ENCODE measurements at regions not wholly inside any gene's neighbourhood (a gene's known extent, or its start where the extent isn't known, plus 50 kb on each side); places are given as distances from the start of the nearest gene placed in this dataset.
"Not testable (repeated sequence)": the region's sequence is repeated elsewhere in the genome, so short reads cannot be mapped to it uniquely, and the experiment has no call there.

DNA sequence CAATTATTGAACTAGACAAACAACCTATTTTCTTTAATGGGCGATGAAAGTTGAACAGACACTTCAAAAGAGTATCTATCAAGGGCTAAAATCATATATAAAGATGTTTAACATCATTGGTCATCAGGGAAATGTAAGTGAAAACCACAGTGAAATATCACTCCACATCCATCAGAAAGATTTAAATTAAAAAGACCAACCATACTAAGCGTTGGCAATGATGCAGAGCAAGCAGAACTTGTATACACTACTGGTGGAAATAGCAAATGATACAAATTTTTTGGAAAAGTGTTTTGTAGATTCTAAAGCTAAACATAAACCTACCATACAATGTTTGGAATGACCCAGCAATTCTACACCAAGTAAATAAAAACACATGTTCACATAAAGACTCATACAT lies 65.9 kb upstream of the THBS1 start:
- no peaks in the 10 kb centered on the region for H3K79me2 ChIP-seq (ENCODE audit: low read length)
- no peak overlapping the region for H3K9ac ChIP-seq (ENCODE audit: low read length)
- H3K9me3 ChIP-seq (ENCODE audit: insufficient read depth, low read length): peaks cover 4% of the 10 kb centered on the region; the same call in 1 of the 2 replicates
- H3K36me3 ChIP-seq (replicated peaks; ENCODE audit: low read depth, low read length): no peaks in the 10 kb centered on the region
- peaks cover 16% of the 10 kb centered on the region for H3K27me3 ChIP-seq (ENCODE audit: low read depth, low read length)
- no peaks in the 10 kb centered on the region for H4K20me1 ChIP-seq (ENCODE audit: insufficient read depth, low read length)
- H3K27ac ChIP-seq (ENCODE audit: low read length): no peak overlapping the region
- H2AFZ ChIP-seq (ENCODE audit: low read depth, low read length): no peak overlapping the region
- no peaks in the 10 kb centered on the region for H3K4me1 ChIP-seq (ENCODE audit: low read length)
- no peak overlapping the region for H3K4me2 ChIP-seq (ENCODE audit: low read length)
- no peak overlapping the region for H3K4me3 ChIP-seq (ENCODE audit: low read length)
- TF ChIP-seq, protein P1, sequence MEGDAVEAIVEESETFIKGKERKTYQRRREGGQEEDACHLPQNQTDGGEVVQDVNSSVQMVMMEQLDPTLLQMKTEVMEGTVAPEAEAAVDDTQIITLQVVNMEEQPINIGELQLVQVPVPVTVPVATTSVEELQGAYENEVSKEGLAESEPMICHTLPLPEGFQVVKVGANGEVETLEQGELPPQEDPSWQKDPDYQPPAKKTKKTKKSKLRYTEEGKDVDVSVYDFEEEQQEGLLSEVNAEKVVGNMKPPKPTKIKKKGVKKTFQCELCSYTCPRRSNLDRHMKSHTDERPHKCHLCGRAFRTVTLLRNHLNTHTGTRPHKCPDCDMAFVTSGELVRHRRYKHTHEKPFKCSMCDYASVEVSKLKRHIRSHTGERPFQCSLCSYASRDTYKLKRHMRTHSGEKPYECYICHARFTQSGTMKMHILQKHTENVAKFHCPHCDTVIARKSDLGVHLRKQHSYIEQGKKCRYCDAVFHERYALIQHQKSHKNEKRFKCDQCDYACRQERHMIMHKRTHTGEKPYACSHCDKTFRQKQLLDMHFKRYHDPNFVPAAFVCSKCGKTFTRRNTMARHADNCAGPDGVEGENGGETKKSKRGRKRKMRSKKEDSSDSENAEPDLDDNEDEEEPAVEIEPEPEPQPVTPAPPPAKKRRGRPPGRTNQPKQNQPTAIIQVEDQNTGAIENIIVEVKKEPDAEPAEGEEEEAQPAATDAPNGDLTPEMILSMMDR (IDR thresholded peaks at IDR 0.05; ENCODE audit: low read depth, low read length): no peak
- TF ChIP-seq EZH2phosphoT487 (IDR thresholded peaks at IDR 0.05; ENCODE audit: low read depth): no peak

DNA sequence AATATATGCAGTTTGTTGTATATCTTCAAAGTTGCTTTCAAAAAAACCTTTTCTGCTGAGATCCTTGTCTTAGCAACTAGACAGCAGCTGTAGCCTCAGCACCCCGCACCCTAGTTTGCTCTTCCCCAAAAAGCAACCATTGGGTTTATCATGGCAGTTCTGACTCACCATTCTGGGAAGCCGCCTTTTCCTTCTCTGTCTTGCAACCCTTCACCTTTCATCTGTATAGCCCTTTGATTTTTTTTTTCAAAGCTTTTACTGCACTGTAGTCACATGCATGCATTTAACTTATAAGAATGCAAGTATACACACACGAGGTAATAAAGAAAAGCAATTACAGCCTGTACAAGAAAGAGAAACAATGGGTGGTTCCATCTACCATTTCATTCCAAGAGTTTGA lies 65.1 kb upstream of the THBS1 start:
- H3K27me3 ChIP-seq (ENCODE audit: low read depth, low read length): peaks cover 16% of the 10 kb centered on the region
- H3K79me2 ChIP-seq (ENCODE audit: low read length): no peaks in the 10 kb centered on the region
- H3K27ac ChIP-seq (ENCODE audit: low read length): no peak overlapping the region
- H3K4me3 ChIP-seq (ENCODE audit: low read length): no peak overlapping the region
- TF ChIP-seq EZH2phosphoT487 (IDR thresholded peaks at IDR 0.05; ENCODE audit: low read depth): no peak
- TF ChIP-seq, protein P1 (IDR thresholded peaks at IDR 0.05; ENCODE audit: low read depth, low read length): no peak
- no peaks in the 10 kb centered on the region for H4K20me1 ChIP-seq (ENCODE audit: insufficient read depth, low read length)
- no peaks in the 10 kb centered on the region for H3K4me1 ChIP-seq (ENCODE audit: low read length)
- H3K9me3 ChIP-seq (ENCODE audit: insufficient read depth, low read length): peaks cover 4% of the 10 kb centered on the region; the same call in 1 of the 2 replicates
- no peaks in the 10 kb centered on the region for H3K36me3 ChIP-seq (replicated peaks; ENCODE audit: low read depth, low read length)
- H2AFZ ChIP-seq (ENCODE audit: low read depth, low read length): no peak overlapping the region
- no peak overlapping the region for H3K4me2 ChIP-seq (ENCODE audit: low read length)
- no peak overlapping the region for H3K9ac ChIP-seq (ENCODE audit: low read length)

DNA sequence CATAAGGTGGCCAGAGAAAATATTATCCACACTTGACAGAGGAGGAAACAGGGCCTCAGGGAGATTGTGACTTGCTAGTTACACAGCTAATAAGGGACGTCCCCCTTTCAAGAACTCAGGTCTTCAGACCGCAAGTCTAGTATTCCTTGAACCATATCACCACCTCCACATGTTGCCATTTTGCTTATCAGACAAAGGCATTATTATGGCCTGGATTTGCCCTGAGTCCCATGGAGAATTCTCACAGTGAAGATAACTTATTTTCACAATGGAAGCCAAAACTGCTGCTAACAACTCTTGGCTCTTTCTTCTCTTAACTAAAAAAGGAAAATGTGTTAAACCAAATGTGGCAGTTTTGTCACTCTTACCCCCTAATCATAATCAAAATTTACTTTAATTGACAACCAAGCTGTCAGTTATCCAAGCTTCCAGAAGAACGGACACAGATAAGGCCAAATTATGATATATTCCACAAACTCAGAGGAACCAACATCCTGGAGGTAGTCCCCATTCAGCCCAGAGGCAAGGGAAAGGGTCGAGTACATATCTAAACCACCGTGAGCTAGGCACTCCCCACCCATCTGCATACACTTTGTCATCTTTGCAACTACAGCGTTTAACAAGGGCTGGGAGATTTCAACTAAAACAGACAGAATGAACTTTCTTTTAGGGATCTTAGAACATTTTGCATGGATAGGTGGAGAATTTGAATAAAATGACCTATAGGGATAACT lies 63.6 kb upstream of the THBS1 start:
- TF ChIP-seq, protein P1 (IDR thresholded peaks at IDR 0.05; ENCODE audit: low read depth, low read length): no peak
- no peak for TF ChIP-seq EZH2phosphoT487 (IDR thresholded peaks at IDR 0.05; ENCODE audit: low read depth)
- H3K4me3 ChIP-seq (ENCODE audit: low read length): no peak overlapping the region
- no peaks in the 10 kb centered on the region for H4K20me1 ChIP-seq (ENCODE audit: insufficient read depth, low read length)
- H3K4me2 ChIP-seq (ENCODE audit: low read length): no peak overlapping the region
- peaks cover 4% of the 10 kb centered on the region; the same call in 1 of the 2 replicates for H3K9me3 ChIP-seq (ENCODE audit: insufficient read depth, low read length)
- no peaks in the 10 kb centered on the region for H3K36me3 ChIP-seq (replicated peaks; ENCODE audit: low read depth, low read length)
- H3K27me3 ChIP-seq (ENCODE audit: low read depth, low read length): peaks cover 3% of the 10 kb centered on the region
- no peak overlapping the region for H3K27ac ChIP-seq (ENCODE audit: low read length)
- H3K4me1 ChIP-seq (ENCODE audit: low read length): no peaks in the 10 kb centered on the region
- H3K9ac ChIP-seq (ENCODE audit: low read length): no peak overlapping the region
- H3K79me2 ChIP-seq (ENCODE audit: low read length): no peaks in the 10 kb centered on the region
- H2AFZ ChIP-seq (ENCODE audit: low read depth, low read length): no peak overlapping the region

DNA sequence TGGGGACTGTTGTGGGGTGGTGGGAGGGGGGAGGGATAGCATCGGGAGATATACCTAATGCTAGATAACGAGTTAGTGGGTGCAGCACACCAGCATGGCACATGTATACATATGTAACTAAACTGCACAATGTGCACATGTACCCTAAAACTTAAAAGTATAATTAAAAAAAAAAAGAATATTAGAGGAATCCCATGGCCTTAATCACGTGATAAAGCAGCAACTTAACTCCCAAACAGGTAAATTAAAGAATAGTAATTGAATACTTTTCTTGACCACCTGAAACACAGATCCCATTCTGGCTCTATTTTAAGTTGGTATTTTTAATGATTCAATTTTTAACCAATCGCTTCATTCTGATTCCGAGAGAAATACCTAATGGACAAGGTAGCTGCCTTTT lies 56.9 kb upstream of the THBS1 start:
- H3K27ac ChIP-seq (ENCODE audit: low read length); H3K4me3 ChIP-seq (ENCODE audit: low read length): not testable (repeated sequence)

More for the DNA sequence above, 56.9 kb upstream of the THBS1 start:
- not testable (repeated sequence) for H3K27me3 ChIP-seq (ENCODE audit: low read depth, low read length); H3K4me2 ChIP-seq (ENCODE audit: low read length); H3K79me2 ChIP-seq (ENCODE audit: low read length); H3K36me3 ChIP-seq (replicated peaks; ENCODE audit: low read depth, low read length); H3K9ac ChIP-seq (ENCODE audit: low read length); H3K9me3 ChIP-seq (ENCODE audit: insufficient read depth, low read length); H2AFZ ChIP-seq (ENCODE audit: low read depth, low read length); H3K4me1 ChIP-seq (ENCODE audit: low read length); H4K20me1 ChIP-seq (ENCODE audit: insufficient read depth, low read length)

Data from OCI-LY3 (cell line).